ENCODE measurements at regions not wholly inside any gene's neighbourhood (a gene's known extent, or its start where the extent isn't known, plus 50 kb on each side); places are given as distances from the start of the nearest gene placed in this dataset.

DNA sequence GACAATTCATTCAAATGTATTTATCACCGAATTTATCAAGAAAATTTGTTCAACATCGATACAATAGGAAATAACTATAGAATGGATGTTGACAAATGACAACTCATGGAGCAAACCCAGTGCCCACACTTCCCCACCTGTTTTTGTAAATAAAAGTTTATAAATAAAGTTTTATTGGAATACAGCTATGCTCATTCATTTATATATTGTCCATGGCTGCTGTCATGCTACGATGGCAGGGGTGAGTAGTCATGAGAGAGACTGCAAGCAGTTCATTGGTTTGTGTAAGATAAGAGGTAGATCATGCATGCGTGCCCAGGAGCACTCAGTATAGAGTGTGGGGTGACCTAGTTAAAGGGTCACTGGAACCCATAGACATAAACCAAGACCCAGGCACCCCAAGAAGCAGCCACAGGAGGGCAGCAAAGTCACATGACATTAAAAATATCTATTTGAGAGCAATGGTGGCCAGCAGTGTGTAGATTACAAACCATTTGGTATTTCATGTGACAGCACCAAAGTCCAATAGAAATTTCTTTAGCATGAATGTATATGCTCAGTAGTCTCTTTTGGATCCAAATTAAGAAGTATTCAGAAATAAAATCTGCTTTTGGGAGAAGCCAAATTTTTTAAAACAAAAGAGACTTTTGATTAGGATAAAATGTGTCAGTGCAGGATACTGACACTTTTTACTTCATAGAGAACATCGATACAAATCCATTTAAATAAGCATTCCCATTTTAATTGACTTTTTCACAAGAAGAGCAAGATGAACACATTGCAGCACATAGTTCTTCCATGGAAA is 794.8 kb downstream of the MCTP2 start:
- TF ChIP-seq, protein P1, sequence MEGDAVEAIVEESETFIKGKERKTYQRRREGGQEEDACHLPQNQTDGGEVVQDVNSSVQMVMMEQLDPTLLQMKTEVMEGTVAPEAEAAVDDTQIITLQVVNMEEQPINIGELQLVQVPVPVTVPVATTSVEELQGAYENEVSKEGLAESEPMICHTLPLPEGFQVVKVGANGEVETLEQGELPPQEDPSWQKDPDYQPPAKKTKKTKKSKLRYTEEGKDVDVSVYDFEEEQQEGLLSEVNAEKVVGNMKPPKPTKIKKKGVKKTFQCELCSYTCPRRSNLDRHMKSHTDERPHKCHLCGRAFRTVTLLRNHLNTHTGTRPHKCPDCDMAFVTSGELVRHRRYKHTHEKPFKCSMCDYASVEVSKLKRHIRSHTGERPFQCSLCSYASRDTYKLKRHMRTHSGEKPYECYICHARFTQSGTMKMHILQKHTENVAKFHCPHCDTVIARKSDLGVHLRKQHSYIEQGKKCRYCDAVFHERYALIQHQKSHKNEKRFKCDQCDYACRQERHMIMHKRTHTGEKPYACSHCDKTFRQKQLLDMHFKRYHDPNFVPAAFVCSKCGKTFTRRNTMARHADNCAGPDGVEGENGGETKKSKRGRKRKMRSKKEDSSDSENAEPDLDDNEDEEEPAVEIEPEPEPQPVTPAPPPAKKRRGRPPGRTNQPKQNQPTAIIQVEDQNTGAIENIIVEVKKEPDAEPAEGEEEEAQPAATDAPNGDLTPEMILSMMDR (IDR thresholded peaks at IDR 0.05) = peak in 1 of 4 experiments; percentile 27
- no peak for TF ChIP-seq POLR2A (IDR thresholded peaks at IDR 0.05)
